ENCODE measurements at regions not wholly inside any gene's neighbourhood (a gene's known extent, or its start where the extent isn't known, plus 50 kb on each side); places are given as distances from the start of the nearest gene placed in this dataset.

GRCh38 chr9:20189871-20190270, 401.0 kb upstream of the SLC24A2 start:
- FAIRE-seq (no peak), DNase-seq (ENCODE audit: low read depth) (no peak)
- Histone ChIP-seq H3K9me3 (ENCODE audit: insufficient read depth, low read depth, low read length) (no peaks in the 10 kb centered on the region), H3K27me3 (ENCODE audit: insufficient read depth, low read length) (no peaks in the 10 kb centered on the region), H3K4me2 (ENCODE audit: low read length) (no peak overlapping the region), H3K36me3 (ENCODE audit: insufficient read depth, low read length) (no peaks in the 10 kb centered on the region), H4K20me1 (ENCODE audit: insufficient read depth, low read length) (no peaks in the 10 kb centered on the region), H2AFZ (ENCODE audit: low read depth, low read length) (no peak overlapping the region), H3K4me3 (ENCODE audit: insufficient read depth, low read depth, low read length) (no peak overlapping the region), H3K9ac (ENCODE audit: low read length) (no peak overlapping the region), H3K4me1 (ENCODE audit: insufficient read depth, low read length) (no peaks in the 10 kb centered on the region), H3K27ac (ENCODE audit: low read depth, low read length) (no peak overlapping the region), H3K79me2 (ENCODE audit: insufficient read depth, low read length) (no peaks in the 10 kb centered on the region)
- Mint-ChIP-seq H3K4me3 (ENCODE audit: unreplicated experiment) (no peak overlapping the region), H3K4me1 (ENCODE audit: low read depth, unreplicated experiment) (peaks cover 3% of the 10 kb centered on the region), H3K27ac (ENCODE audit: unreplicated experiment) (no peak overlapping the region), H3K36me3 (ENCODE audit: low read depth, unreplicated experiment) (no peaks in the 10 kb centered on the region), H3K9me3 (ENCODE audit: unreplicated experiment) (peaks cover 1% of the 10 kb centered on the region), H3K27me3 (ENCODE audit: low read depth, unreplicated experiment) (no peaks in the 10 kb centered on the region)
- TF ChIP-seq, protein P1, sequence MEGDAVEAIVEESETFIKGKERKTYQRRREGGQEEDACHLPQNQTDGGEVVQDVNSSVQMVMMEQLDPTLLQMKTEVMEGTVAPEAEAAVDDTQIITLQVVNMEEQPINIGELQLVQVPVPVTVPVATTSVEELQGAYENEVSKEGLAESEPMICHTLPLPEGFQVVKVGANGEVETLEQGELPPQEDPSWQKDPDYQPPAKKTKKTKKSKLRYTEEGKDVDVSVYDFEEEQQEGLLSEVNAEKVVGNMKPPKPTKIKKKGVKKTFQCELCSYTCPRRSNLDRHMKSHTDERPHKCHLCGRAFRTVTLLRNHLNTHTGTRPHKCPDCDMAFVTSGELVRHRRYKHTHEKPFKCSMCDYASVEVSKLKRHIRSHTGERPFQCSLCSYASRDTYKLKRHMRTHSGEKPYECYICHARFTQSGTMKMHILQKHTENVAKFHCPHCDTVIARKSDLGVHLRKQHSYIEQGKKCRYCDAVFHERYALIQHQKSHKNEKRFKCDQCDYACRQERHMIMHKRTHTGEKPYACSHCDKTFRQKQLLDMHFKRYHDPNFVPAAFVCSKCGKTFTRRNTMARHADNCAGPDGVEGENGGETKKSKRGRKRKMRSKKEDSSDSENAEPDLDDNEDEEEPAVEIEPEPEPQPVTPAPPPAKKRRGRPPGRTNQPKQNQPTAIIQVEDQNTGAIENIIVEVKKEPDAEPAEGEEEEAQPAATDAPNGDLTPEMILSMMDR (IDR thresholded peaks at IDR 0.05; ENCODE audit: insufficient read depth, low read depth, low read length), result no peak
- TF ChIP-seq EZH2 (IDR thresholded peaks at IDR 0.05; ENCODE audit: insufficient read depth, low read length), result no peak

GRCh38 chr9:20188616-20189369, 400.0 kb upstream of the SLC24A2 start:
- no peak for FAIRE-seq
- Mint-ChIP-seq H3K27ac (ENCODE audit: unreplicated experiment) (no peak overlapping the region), H3K36me3 (ENCODE audit: low read depth, unreplicated experiment) (no peaks in the 10 kb centered on the region)

More at GRCh38 chr9:20188616-20189369, 400.0 kb upstream of the SLC24A2 start:
- Histone ChIP-seq H3K79me2 (ENCODE audit: insufficient read depth, low read length) (no peaks in the 10 kb centered on the region), H3K4me3 (ENCODE audit: insufficient read depth, low read depth, low read length) (no peak overlapping the region), H3K4me1 (ENCODE audit: insufficient read depth, low read length) (no peaks in the 10 kb centered on the region), H2AFZ (ENCODE audit: low read depth, low read length) (no peak overlapping the region), H4K20me1 (ENCODE audit: insufficient read depth, low read length) (no peaks in the 10 kb centered on the region), H3K27me3 (ENCODE audit: insufficient read depth, low read length) (no peaks in the 10 kb centered on the region), H3K27ac (ENCODE audit: low read depth, low read length) (no peak overlapping the region), H3K4me2 (ENCODE audit: low read length) (no peak overlapping the region), H3K9ac (ENCODE audit: low read length) (no peak overlapping the region), H3K9me3 (ENCODE audit: insufficient read depth, low read depth, low read length) (no peaks in the 10 kb centered on the region), H3K36me3 (ENCODE audit: insufficient read depth, low read length) (no peaks in the 10 kb centered on the region)
- Mint-ChIP-seq H3K9me3 (ENCODE audit: unreplicated experiment) (peaks cover 1% of the 10 kb centered on the region), H3K4me3 (ENCODE audit: unreplicated experiment) (no peak overlapping the region), H3K27me3 (ENCODE audit: low read depth, unreplicated experiment) (no peaks in the 10 kb centered on the region), H3K4me1 (ENCODE audit: low read depth, unreplicated experiment) (peaks cover 3% of the 10 kb centered on the region)
- no peak for DNase-seq (ENCODE audit: low read depth)
- TF ChIP-seq, protein P1 (IDR thresholded peaks at IDR 0.05; ENCODE audit: insufficient read depth, low read depth, low read length), result no peak
- TF ChIP-seq EZH2 (IDR thresholded peaks at IDR 0.05; ENCODE audit: insufficient read depth, low read length), result no peak

Measured in astrocyte (in vitro differentiated cells and primary cell).